ENCODE measurements at regions not wholly inside any gene's neighbourhood (a gene's known extent, or its start where the extent isn't known, plus 50 kb on each side); places are given as distances from the start of the nearest gene placed in this dataset.
"Not testable (repeated sequence)": the region's sequence is repeated elsewhere in the genome, so short reads cannot be mapped to it uniquely, and the experiment has no call there.

DNA sequence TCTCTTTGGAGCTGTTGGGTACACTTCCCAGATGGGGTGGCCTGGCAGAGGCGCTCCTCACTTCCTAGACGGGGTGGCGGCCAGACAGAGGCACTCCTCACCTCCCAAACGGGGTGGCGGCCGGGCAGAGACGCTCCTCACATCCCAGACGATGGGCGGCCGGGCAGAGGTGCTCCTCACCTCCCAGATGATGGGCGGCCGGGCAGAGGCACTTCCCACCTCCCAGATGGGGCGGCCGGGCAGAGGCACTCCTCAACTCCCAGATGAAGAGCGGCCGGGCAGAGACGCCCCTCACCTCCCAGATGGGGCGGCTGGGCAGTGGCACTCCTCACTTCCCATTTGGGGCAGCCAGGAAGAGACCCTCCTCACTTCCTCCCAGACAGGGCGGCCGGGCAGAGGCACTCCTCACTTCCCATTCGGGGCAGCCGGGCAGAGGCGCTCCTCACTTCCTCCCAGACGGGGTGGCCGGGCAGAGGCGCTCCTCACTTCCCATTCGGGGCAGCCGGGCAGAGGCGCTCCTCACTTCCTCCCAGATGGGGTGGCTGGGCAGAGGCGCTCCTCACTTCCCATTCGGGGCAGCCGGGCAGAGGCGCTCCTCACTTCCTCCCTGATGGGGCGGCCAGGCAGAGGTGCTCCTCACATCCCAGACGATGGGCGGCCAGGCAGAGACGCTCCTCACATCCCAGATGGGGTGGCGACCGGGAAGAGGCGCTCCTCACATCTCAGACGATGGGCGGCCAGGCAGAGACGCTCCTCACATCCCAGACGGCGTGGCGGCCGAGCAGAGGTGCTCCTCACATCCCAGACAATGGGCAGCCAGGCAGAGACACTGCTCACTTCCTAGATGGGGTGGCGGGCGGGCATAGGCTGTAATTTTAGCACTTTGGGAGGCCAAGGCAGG, 105.3 kb downstream of the ERMARD start:
- DNase-seq: not testable (repeated sequence)

DNA sequence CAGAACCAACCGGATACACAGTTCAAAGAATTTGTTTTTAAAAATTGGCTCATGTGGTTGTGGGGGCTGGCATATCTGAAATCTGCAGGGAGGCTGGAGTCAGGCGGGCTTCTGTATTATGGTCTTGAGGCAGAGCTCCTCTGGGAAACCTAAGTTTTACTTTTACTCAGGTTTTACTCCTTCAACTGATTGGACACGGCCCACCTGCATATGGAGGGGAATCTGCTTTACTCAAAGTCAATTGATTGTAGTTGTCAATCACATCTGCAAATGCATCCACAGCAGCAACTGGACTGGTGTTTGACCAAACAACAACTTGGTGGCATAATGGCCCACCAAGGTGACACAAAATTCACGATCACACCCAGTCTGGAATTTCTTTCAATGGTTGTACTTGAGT, 103.4 kb downstream of the ERMARD start:
- no peak for DNase-seq

DNA sequence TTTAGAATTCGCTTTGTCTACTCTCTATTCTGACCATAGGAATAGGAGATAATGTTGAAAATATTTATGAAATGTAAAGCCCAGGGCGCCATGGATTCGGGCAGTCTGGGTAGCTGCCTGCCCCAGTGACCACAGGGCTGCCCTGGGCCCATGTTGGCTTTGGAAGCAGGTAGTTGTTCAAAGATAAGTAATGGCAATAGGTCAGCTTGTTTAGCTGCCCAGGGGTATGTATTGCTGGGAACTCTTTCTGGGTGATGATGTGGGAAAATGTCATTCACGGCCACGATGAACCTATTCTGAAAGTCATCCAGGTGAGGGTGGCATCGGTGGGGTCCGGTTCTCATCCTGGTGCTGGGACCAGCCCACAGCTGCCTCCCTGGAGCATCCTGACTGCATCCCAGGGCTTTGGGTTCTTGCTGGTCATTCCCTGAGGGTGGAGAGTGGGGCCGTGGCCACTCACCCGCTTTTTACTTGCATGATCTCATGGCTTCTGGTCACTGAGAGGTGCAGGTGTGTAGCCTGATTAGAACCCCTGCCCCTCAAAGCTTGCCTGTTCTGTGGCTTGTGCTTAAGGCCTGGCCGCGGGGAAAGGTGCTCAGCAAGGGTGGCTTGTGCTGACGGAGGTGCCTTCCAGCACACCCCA, 102.8 kb downstream of the ERMARD start:
- no peak for DNase-seq

DNA sequence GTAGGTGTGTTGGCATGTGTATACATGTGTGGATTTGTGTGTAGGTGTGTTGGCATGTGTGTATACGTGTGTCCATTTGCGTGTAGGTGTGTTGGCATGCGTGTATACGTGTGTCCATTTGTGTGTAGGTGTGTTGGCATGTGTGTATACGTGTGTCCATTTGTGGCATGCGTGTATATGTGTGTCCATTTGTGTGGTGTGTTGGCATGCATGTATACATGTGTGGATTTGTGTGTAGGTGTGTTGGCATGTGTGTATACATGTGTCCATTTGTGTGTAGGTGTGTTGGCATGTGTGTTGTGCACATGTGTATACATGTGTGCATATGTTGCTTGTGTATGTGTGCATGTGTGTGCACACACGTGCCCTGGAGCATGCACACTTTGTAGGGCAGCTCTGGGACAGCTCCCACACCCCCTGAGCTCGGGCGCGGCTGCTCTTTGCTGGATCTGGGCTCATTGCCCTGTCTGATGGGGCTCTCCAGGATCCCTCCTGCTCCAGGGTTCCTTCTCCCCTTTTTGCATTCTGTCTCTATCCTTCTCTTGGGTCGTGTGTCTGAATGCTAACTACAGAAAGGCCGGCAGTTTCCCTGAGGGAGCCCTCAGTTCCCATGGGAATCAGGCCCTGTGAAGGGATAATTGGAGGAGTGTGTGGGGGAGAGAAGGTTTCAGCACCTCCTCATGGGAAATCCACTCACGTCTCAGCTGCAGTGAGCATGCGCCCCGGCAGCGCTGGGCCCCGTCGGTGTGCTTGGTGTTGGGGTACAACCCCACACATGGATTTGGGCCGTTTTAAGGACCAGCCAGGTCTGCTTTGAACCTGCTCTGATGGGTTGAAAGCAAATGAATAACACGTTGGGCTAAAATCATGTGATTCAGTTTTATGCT, 102.0 kb downstream of the ERMARD start:
- no peak for DNase-seq

DNA sequence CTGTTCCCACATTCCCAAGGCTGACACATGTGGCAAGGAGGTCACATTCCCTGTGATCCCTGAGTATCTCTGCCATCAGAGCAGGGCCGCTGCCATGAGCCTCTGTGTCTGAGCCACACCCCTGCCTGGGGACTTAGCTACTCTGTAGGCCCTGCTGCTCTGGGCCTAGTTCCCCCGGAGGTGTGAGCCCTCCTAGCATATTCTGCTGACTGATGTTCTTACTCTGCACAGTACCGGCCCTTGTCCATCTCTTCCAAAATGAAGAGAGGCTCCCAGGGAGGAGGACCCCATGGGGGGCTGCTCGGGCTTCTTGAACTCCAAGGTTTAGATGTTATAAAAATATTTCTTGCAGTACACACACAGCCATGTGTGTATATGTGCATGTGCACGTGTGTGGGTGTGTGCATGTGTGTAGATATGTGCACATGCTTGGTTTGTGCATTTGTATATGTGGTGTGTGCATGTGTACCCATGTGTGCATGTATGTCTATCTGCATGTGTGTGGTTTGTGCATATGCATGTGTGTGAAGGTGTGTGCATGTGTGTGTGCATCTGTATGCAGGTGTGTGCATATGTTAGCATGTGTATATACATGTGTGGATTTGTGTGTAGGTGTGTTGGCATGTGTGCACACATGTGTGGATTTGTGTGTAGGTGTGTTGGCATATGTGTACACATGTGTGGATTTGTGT, 101.2 kb downstream of the ERMARD start:
- no peak for DNase-seq

DNA sequence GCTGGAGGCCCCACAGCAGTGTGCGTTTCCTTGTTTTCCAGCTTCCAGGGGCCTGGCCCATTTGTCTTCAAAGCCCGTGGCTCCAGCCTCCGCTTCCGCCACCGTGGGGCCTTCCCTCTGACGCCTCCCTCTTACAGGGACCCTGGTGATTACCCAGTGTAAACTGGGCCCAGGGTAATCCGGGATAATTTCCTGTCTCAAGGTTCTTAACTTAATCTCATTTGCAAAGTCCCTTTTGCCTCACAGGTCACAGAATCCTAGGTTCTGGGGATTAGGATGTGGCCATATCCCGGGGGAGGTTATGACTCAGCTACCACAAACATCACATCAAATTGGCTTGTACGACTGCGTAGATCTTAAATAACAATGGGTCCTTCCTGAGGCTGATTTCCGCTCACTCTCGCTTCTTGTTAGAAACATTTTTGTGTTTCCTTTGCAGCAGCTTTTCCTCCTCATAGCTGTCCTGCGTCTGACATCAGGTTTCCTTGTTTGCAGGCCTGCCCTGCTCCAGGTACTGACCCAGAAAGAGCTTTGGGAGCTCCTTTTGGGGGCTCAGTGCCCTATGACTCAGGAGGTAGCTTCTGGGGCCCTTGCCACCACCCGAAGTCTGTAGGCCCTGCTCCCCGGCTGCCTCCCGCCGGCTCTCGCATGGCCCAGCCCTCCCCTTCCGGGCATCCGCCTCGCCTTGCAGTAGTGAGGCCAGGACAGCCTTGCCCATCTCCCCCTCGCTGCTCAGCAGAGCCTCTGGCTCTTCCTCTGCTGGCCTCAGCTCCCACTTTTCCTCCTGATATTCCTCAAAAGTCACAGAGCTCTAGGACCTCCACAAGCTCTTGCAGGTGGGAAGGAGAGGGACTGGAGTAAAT, 100.5 kb downstream of the ERMARD start:
- DNase-seq: no peak

DNA sequence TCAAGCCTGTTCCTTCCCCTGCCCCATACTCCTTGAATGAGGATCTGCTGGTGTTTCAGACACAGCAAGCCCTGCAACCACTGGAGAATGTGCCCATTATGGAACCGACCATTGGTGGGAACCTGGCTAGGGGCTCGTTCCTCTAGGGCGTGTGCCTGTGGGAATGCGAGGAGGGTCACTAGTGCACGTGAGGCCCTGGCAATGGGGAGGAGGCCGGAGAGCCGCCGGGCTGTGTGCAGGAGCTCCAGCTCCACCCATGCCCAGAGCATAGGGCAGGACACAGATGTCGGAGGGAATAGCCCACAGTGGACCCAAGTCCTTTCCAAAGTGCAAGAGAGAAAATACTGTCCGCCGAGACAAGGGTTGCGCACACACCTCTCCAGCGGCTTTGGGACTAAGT, 99.3 kb downstream of the ERMARD start:
- no peak for DNase-seq

DNA sequence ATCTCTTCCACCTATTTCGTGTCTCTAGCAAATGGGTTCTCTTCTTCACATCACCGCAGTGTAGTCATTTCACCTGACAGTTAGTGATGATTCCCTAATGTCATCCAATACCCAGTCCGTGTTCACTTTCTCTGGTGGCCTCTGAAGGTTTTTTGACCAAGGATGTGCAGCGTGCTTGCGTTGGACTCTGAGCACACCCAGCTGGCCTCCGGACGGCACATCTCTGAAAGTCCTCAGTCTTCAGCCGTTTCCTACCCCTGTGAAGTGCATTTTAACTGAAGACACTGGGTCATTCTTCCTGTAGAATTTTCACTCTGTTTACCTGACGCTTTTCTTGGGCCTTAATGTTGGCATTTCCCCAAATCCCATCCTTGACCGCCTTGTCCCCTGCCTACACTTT, 98.7 kb downstream of the ERMARD start:
- no peak for DNase-seq

DNA sequence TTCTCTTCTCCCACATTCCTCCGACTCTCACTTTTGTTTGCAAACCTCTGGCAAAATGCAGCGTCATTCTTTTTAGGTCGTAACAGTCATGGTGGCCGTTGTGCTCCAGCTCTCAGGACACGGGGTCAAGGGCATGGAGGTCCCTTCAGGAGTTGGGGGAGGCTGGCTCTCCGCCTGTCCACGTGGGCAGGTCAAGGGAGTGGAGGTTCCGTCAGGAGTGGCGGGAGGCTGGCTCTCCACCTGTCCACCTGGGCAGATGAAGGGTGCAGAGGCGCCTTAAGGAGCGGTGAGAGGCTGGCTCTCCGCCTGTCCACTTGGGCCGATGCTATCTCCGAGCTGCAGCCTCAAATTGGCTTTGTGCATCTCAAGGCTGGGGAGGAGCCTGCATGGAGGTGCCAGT, 98.0 kb downstream of the ERMARD start:
- DNase-seq: no peak

DNA sequence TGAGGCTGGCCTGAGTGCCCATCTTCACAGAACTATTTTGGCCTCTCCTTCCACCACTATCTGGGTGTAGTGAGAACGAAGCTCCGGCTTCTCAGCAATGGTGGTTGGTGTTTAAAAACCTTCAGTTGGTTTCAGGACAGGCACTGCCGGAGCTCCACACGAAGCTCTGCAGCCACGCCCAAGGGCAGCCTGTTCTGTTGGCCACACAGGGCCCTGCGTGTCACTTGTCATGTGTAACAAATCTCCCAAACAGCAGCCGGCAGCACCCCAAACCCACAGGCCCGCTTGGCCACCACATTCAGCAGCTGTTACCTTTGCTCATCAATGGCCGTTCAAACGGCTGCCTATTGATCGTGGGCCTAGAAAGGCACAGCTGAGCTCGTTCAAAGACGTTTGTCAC, 97.5 kb downstream of the ERMARD start:
- no peak for DNase-seq

DNA sequence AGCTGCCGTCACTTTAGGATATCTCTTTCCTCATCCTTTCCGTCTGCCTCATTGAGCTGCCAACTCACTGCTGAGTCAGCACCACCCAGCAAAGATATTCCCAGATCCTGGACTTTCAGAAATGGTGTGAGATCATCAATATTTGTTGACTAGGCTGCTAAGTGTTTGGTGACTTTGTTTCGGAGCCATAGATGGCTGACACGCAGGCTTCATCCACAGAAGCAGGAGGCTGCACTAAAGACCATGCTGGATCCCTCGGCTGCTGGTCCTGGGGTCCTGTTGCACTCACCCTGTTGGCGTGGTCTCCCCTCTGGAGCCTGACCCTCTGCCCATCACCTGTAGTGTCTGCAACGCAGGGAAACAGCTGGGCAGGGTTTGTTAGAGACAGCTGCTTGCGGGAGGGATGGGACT, 96.5 kb downstream of the ERMARD start:
- no peak for DNase-seq

DNA sequence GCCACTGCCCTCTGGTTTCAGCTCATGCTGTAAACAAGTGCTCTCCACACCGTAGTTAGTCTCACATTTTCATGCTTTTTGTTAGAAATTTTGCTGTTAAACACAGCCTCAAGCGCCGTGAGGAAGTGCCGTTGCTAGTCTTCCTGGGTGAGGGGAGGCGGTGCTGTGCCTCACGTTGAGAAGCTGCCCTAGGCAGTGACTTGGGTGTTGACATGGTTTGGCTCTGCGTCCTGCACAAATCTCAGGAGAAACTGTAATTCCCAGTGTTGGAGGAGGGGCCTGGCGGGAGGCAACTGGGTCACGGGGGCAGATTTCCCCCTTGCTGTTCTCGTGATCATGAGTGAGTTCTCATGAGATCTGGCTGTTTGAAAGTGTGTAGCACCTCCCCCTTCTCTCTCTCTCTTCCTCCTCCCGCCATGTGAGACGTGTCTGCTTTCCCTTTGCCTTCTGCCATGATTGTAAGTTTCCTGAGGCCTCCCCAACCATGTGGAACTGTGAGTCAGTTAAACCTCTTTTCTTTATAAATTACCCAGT, 95.8 kb downstream of the ERMARD start:
- DNase-seq: no peak

DNA sequence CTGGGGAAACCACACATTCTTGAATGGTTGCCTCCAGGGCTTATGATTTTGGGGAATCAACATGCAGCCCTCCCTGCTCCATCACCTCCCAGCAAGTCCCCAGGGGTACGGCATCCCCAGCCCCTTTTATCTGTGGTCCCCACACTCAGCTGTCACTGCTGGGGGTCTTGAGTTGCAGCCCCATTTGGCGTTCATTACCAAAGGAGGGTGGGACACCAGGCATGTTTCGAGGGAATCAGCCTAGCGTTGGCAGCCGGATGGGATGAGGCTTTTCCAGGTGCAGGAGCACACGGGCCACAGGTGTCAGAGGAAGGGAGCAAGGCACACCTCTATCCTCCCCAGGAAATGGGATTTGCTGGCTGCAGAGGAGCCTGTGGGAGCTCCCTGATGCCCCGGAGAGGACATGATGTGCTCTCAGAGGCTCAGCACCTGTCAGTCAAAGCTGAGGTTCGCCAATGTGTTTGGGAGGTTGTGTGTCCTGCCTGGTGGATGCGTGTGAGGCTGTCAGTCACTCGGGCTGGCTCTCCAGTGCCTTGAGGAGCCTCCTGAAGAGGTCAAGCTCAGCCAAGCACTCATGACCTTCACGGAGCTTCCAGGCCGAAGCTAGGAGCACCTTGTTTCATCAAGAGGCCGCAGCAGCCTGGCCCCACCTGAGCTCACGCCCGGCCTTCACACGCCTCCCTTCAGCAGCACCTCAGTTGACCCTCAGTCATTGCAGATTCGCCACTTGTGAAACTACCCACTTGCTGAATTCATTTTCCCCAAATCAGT, 95.0 kb downstream of the ERMARD start:
- no peak for DNase-seq

DNA sequence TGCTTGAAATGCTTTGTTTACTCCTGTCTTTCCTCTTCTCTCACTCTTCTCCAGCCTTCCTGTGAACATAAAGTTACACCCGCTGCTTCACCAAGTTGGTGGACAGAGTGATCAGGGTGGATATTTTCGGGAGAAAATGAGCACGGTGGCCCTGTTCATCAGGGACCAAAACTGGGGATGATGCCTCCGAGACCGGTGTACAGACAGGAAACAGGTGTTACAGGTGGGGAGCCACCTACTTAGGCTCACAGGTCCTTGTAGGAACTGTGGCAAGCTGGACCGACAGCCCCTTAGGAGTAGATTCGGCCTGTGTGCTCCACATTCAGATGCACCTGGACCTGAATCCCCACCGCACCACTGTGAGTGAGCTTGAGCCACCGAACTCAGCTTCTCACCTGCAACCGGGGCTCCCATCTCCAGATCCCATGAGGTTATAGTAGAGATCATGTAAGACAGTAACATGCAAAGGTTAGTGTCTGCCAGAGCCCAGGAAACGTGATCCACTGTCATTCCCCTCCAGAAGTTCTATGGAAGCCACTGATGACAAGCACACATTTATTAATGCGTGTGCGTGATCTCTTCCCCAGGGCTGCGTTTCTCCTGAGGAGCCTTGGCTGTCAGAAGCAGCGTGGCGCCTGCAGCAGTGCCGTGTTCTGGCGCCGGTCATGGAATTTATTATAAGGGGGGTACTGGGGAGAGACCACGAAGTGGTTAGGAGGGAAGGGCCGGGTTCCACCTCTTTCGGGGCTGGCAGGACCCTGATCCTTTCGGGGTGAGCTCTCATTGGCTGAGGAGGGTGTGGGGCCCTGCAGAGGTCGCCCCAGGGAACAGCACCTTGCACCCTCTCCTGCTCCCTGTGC, 94.2 kb downstream of the ERMARD start:
- no peak for DNase-seq

DNA sequence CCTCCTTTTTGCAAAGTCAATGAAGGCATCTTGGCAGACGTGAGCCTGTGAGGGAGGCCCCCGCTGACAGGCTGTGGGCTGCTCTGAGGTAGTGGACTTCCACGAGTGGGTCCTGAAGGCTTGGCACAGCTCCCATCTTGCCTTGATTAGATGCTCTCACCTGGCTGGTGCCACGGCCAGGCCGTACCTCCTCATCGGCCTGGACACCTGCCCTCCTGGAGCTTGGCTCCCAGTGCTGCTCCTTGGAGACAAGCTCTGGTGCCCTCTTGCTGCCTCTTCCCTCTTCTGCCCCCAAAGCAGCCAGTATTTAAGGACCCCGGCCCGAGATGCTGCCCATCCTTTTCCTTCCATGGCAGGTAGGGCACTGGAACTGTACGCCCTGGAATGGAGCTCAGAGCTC, 93.5 kb downstream of the ERMARD start:
- DNase-seq: no peak

DNA sequence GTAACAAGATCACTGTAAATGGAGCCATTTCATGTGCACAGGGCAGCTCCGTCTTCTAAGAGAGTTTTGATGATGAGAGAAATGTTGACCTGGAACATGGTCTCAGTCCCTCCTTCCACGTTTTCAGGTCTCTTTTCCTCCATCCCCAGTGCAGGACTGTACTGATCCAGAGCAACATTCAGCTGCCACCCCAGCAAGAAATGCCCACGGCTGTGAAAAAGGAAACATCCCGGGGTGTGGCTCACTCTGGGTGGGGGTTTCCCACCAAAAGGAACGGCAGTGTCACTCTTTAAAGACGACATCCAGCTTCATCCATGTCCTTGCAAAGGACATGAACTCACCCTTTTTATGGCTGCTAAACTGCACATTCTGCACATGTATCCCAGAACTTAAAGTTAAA, 92.6 kb downstream of the ERMARD start:
- no peak for DNase-seq

DNA sequence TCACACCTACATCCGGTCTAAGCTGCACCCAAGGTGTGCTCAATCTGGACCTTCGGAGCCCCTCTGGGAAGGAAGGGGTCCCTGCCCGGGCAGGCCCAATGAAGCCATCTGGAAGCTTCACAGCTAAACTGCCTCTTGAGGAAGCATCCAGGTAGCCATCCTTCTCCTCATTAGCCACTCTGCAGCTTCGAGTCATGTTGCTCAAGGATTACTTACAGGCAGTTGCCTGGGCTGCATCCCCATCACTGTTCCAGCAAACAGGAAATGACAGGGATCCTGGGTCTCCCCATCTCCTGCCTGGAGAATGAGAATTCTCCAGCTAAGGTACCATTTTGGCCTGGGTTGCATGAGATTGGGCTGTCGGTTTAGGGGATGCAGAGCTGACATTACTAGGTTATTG, 91.7 kb downstream of the ERMARD start:
- DNase-seq: no peak

DNA sequence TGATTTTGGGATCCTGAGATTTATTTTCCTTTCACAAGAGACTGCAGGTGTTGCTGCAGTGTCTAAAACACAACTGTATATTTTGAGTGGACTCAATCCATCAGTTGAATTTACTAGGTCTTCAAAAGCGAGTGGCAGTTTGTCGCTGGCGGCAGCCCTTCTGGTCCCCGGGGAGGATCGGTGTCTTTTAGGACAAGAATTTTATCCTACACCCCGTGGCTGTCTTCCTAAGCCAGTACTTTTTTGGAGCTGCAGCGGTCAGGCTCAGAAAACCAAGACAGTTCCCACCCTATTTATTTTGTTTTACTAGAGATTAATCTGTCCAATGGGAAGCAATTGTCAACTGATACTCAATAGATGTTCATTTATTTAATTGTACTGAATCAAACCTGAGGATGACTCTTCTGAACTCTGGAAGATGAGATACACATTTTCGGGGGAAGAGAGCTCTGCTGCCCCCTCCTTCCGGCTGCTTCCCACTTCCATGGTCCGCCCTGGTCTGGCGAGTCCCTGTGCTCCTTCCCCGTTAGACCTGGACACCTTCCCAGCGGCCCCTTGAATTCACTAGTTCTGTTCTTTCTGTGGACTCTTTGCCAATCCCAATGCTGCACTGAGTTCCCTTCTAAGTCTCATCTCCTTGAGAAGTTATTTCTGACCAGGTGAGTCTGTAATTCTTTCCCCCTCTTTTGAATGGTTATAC, 90.6 kb downstream of the ERMARD start:
- DNase-seq: no peak

DNA sequence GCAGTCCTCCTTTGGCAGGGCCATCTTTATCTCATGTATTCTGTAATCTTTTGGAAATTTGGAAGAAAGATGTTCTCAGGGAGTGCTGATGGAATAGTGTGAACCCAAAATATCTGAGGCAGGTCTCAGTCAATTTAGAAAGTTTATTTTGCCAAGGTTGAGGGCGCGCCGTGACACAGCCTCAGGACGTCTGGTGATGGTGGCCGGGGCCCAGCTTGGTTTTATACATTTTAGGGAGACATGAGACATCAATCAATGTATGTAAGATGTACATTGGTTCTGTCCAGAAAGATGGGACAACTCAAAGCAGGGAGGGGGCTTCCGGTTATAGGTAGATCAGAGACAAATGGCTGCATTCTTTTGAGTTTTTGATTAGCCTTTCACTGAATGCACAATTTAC, 89.8 kb downstream of the ERMARD start:
- no peak for DNase-seq
